ENCODE measurements at regions not wholly inside any gene's neighbourhood (a gene's known extent, or its start where the extent isn't known, plus 50 kb on each side); places are given as distances from the start of the nearest gene placed in this dataset.

- H3K36me3 ChIP-seq (ENCODE audit: insufficient read depth, low read length) = no peaks in the 10 kb centered on the region
- intact Hi-C loops (cut with DNase I, micrococcal nuclease) = no loop called here
- no peaks in the 10 kb centered on the region for H3K36me3 Mint-ChIP-seq (ENCODE audit: low read depth)
- CTCF ChIA-PET = no interaction called here
- DNase-seq = no peak
- H3K27me3 Mint-ChIP-seq = no peaks in the 10 kb centered on the region
- peaks cover 17 to 21% of the 10 kb centered on the region in 2 experiments for H3K9me3 ChIP-seq (ENCODE audit: control insufficient read depth in 1 of 2, insufficient read depth in 1 of 2, low read length in 2 of 2)
- H3K27me3 ChIP-seq (ENCODE audit: control insufficient read depth in 1 of 2, insufficient read depth in 2 of 2, low read length in 2 of 2) = no peaks in the 10 kb centered on the region
- no peak overlapping the region for H3K27ac Mint-ChIP-seq
- no peak overlapping the region for H3K4me3 Mint-ChIP-seq
- ATAC-seq (ENCODE audit: poor library complexity) = no peak
- H3K9me3 Mint-ChIP-seq = peaks cover 19% of the 10 kb centered on the region
- H3K4me1 Mint-ChIP-seq (ENCODE audit: low read depth) = no peaks in the 10 kb centered on the region
- H3K27ac ChIP-seq (ENCODE audit: low read depth in 1 of 2, low read length in 2 of 2) = no peak overlapping the region
- no peaks in the 10 kb centered on the region for H3K4me1 ChIP-seq (ENCODE audit: insufficient read depth, low read length)
- TF ChIP-seq CTCF (IDR thresholded peaks at IDR 0.05) = no peak
- POLR2A ChIA-PET = no interaction called here
- no peak overlapping the region for H3K4me3 ChIP-seq (ENCODE audit: low read length)
These were observed 628.3 kb upstream of the ADGRL2 start for GRCh38 chr1:81172483-81172882.

GRCh38 chr1:81170721-81171120 is 630.0 kb upstream of the ADGRL2 start:
- H3K4me3 ChIP-seq (ENCODE audit: low read length) = no peak overlapping the region
- Mint-ChIP-seq H3K27ac (no peak overlapping the region), H3K27me3 (no peaks in the 10 kb centered on the region), H3K36me3 (ENCODE audit: low read depth) (no peaks in the 10 kb centered on the region), H3K9me3 (peaks cover 19% of the 10 kb centered on the region), H3K4me3 (no peak overlapping the region), H3K4me1 (ENCODE audit: low read depth) (no peaks in the 10 kb centered on the region)
- ATAC-seq (ENCODE audit: poor library complexity) = no peak
- H3K27ac ChIP-seq (ENCODE audit: low read depth in 1 of 2, low read length in 2 of 2) = no peak overlapping the region
- no peaks in the 10 kb centered on the region for H3K4me1 ChIP-seq (ENCODE audit: insufficient read depth, low read length)
- ChIA-PET CTCF (no interaction called here), POLR2A (no interaction called here)
- TF ChIP-seq CTCF (IDR thresholded peaks at IDR 0.05) = no peak
- no peaks in the 10 kb centered on the region for H3K27me3 ChIP-seq (ENCODE audit: control insufficient read depth in 1 of 2, insufficient read depth in 2 of 2, low read length in 2 of 2)
- DNase-seq = no peak
- H3K36me3 ChIP-seq (ENCODE audit: insufficient read depth, low read length) = no peaks in the 10 kb centered on the region
- intact Hi-C loops (cut with DNase I, micrococcal nuclease) = no loop called here
- H3K9me3 ChIP-seq (ENCODE audit: control insufficient read depth in 1 of 2, insufficient read depth in 1 of 2, low read length in 2 of 2) = peaks cover 17 to 21% of the 10 kb centered on the region in 2 experiments

GRCh38 chr1:81165963-81166362 is 634.8 kb upstream of the ADGRL2 start:
- intact Hi-C loops (cut with DNase I, micrococcal nuclease) = no loop called here

More at GRCh38 chr1:81165963-81166362, 634.8 kb upstream of the ADGRL2 start:
- no peak overlapping the region for H3K27ac ChIP-seq (ENCODE audit: low read depth in 1 of 2, low read length in 2 of 2)
- Mint-ChIP-seq H3K4me3 (no peak overlapping the region), H3K27me3 (no peaks in the 10 kb centered on the region), H3K4me1 (ENCODE audit: low read depth) (no peaks in the 10 kb centered on the region), H3K27ac (no peak overlapping the region), H3K36me3 (ENCODE audit: low read depth) (no peaks in the 10 kb centered on the region), H3K9me3 (peaks cover 26% of the 10 kb centered on the region)
- no peak for TF ChIP-seq CTCF (IDR thresholded peaks at IDR 0.05)
- H3K9me3 ChIP-seq (ENCODE audit: control insufficient read depth in 1 of 2, insufficient read depth in 1 of 2, low read length in 2 of 2) = no peaks in the 10 kb centered on the region
- no peaks in the 10 kb centered on the region for H3K4me1 ChIP-seq (ENCODE audit: insufficient read depth, low read length)
- ChIA-PET CTCF (no interaction called here), POLR2A (no interaction called here)
- ATAC-seq (ENCODE audit: poor library complexity) (no peak), DNase-seq (no peak)
- H3K27me3 ChIP-seq (ENCODE audit: control insufficient read depth in 1 of 2, insufficient read depth in 2 of 2, low read length in 2 of 2) = no peaks in the 10 kb centered on the region
- no peak overlapping the region for H3K4me3 ChIP-seq (ENCODE audit: low read length)
- no peaks in the 10 kb centered on the region for H3K36me3 ChIP-seq (ENCODE audit: insufficient read depth, low read length)
